MV-4-11 (cell line): ENCODE measurements at regions not wholly inside any gene's neighbourhood (a gene's known extent, or its start where the extent isn't known, plus 50 kb on each side); places are given as distances from the start of the nearest gene placed in this dataset.

ENCODE experiments used
- DNase-seq: peaks from one replicate; lab custom pipeline; 2025; lab: John Stamatoyannopoulos, UW

GRCh38 chr12:115259968-115260747 is 576.2 kb upstream of the TBX3 start:
- no peak for DNase-seq

GRCh38 chr12:115257791-115258190 is 573.8 kb upstream of the TBX3 start:
- DNase-seq = no peak

- DNase-seq = no peak
Measured at GRCh38 chr12:115255962-115256361, 572.0 kb upstream of the TBX3 start.

- DNase-seq = no peak
Measured at GRCh38 chr12:115255257-115255656, 571.3 kb upstream of the TBX3 start.

- no peak for DNase-seq
Measured at GRCh38 chr12:115253049-115253448, 569.1 kb upstream of the TBX3 start.

GRCh38 chr12:115251727-115252126 is 567.8 kb upstream of the TBX3 start:
- DNase-seq = no peak

- DNase-seq = no peak
Measured at GRCh38 chr12:115249671-115250278, 565.8 kb upstream of the TBX3 start.

- no peak for DNase-seq
Measured at GRCh38 chr12:115245020-115245419, 561.0 kb upstream of the TBX3 start.

- DNase-seq = no peak
Measured at GRCh38 chr12:115243933-115244628, 560.1 kb upstream of the TBX3 start.

GRCh38 chr12:115240251-115240650 is 556.3 kb upstream of the TBX3 start:
- DNase-seq = no peak

GRCh38 chr12:115235880-115236279 is 551.9 kb upstream of the TBX3 start:
- no peak for DNase-seq

- no peak for DNase-seq
Measured at GRCh38 chr12:115233891-115234543, 550.0 kb upstream of the TBX3 start.

- DNase-seq = no peak
Measured at GRCh38 chr12:115232455-115233156, 548.6 kb upstream of the TBX3 start.

GRCh38 chr12:115230606-115231005 is 546.6 kb upstream of the TBX3 start:
- no peak for DNase-seq

- DNase-seq = no peak
Measured at GRCh38 chr12:115229517-115229916, 545.5 kb upstream of the TBX3 start.

GRCh38 chr12:115228434-115228833 is 544.5 kb upstream of the TBX3 start:
- DNase-seq = no peak

GRCh38 chr12:115227137-115227615 is 543.2 kb upstream of the TBX3 start:
- no peak for DNase-seq

GRCh38 chr12:115225845-115226244 is 541.9 kb upstream of the TBX3 start:
- DNase-seq = no peak

- no peak for DNase-seq
Measured at GRCh38 chr12:115223991-115224390, 540.0 kb upstream of the TBX3 start.

- peak; percentile 22 for DNase-seq
Measured at GRCh38 chr12:115223322-115223721, 539.3 kb upstream of the TBX3 start.

GRCh38 chr12:115222220-115222619 is 538.2 kb upstream of the TBX3 start:
- DNase-seq = no peak

GRCh38 chr12:115216301-115216700 is 532.3 kb upstream of the TBX3 start:
- DNase-seq = no peak
